Neural cell (in vitro differentiated cells): ENCODE measurements at regions not wholly inside any gene's neighbourhood (a gene's known extent, or its start where the extent isn't known, plus 50 kb on each side); places are given as distances from the start of the nearest gene placed in this dataset.

Source experiments
- H2AFZ ChIP-seq: fragments of 200-600, 300-800 bp; sonication (generic), shearing (Covaris generic); 2 replicates; pipeline ENCODE4 v1.6.0; 2014; ENCODE audit warnings: low read depth, mild to moderate bottlenecking, antibody characterized with exemption, low read length, moderate library complexity
- H3F3A ChIP-seq: fragments of 200-600 bp; shearing (Covaris generic); 2 replicates; pipeline ENCODE4 v1.6.1; 2016; ENCODE audit warnings: mild to moderate bottlenecking, moderate library complexity, mixed read lengths, antibody characterized with exemption, low read length; ENCODE audit not compliant: insufficient read depth, poor library complexity, severe bottlenecking
- H3K27ac ChIP-seq: fragments of 200-600, 300-800 bp; sonication (generic), shearing (Covaris generic); 2 replicates; pipeline ENCODE4 v1.5.1; 2014; ENCODE audit warnings: mild to moderate bottlenecking, low read length, moderate library complexity
- H3K27me3 ChIP-seq: fragments of 300-800, 200-600 bp; sonication (generic), shearing (Covaris generic); 2 replicates; pipeline ENCODE4 v1.6.0; 2014; ENCODE audit warnings: mild to moderate bottlenecking, low read depth, low read length, moderate library complexity; ENCODE audit not compliant: insufficient read depth
- H3K36me3 ChIP-seq: fragments of 300-800, 200-600 bp; sonication (generic), shearing (Covaris generic); 2 replicates; pipeline ENCODE4 v1.5.1; 2014; ENCODE audit warnings: mild to moderate bottlenecking, antibody characterized with exemption, low read length, moderate library complexity; ENCODE audit not compliant: insufficient read depth
- H3K4me2 ChIP-seq: fragments of 300-800, 200-600 bp; sonication (generic), shearing (Covaris generic); 2 replicates; pipeline ENCODE4 v1.6.0; 2014; ENCODE audit warnings: mild to moderate bottlenecking, low read length
- H3K4me3 ChIP-seq: fragments of 300-800, 200-600 bp; sonication (generic), shearing (Covaris generic); 2 replicates; pipeline ENCODE4 v1.5.1; 2014; ENCODE audit warnings: mild to moderate bottlenecking, low read length, moderate library complexity
- H3K79me2 ChIP-seq: fragments of 200-600 bp; shearing (Covaris generic); replicated peaks from 2 replicates; pipeline ENCODE4 v1.6.0; 2014; ENCODE audit warnings: mild to moderate bottlenecking, low read length, moderate library complexity; ENCODE audit not compliant: insufficient read depth
- H3K9ac ChIP-seq: fragments of 300-800, 200-600 bp; sonication (generic), shearing (Covaris generic); 2 replicates; pipeline ENCODE4 v1.6.1; 2016; ENCODE audit warnings: mild to moderate bottlenecking, low read length, mixed read lengths
- H3K9me2 ChIP-seq: fragments of 200-600 bp; shearing (Covaris generic); 2 replicates; pipeline ENCODE4 v1.6.1; 2016; ENCODE audit warnings: mild to moderate bottlenecking, low read length, mixed read lengths; ENCODE audit not compliant: insufficient read depth
- H3K9me3 ChIP-seq: fragments of 200-600, 300-800 bp; sonication (generic), shearing (Covaris generic); 2 replicates; pipeline ENCODE4 v1.6.1; 2016; ENCODE audit warnings: mild to moderate bottlenecking, mixed run types, low read length, moderate library complexity, mixed read lengths
- H4K20me1 ChIP-seq: fragments of 200-600 bp; shearing (Covaris generic); 2 replicates; pipeline ENCODE4 v1.6.1; 2016; ENCODE audit warnings: mild to moderate bottlenecking, mixed run types; ENCODE audit not compliant: insufficient read depth
- CTCF ChIP-seq: fragments of 450-650 bp; IDR thresholded peaks from 2 replicates; pipeline ENCODE4 v1.5.1; 2014; ENCODE audit warnings: antibody characterized with exemption, mild to moderate bottlenecking, moderate library complexity; ENCODE audit not compliant: poor library complexity, severe bottlenecking
- EP300 ChIP-seq: fragments of 450-650 bp; conservative IDR thresholded peaks from 2 replicates; pipeline ENCODE4 v1.6.1; 2014; ENCODE audit warnings: antibody characterized with exemption, mild to moderate bottlenecking, moderate library complexity; ENCODE audit not compliant: poor library complexity, severe bottlenecking
- EZH2 ChIP-seq: fragments of 200-600, 300-800 bp; shearing (Covaris generic), sonication (generic); IDR thresholded peaks from 2 replicates; pipeline ENCODE4 v1.6.1; 2014; ENCODE audit warnings: antibody characterized with exemption, low read length, borderline replicate concordance, mild to moderate bottlenecking; ENCODE audit not compliant: insufficient read depth, poor library complexity, severe bottlenecking
- MXI1 ChIP-seq: fragments of 450-650 bp; conservative IDR thresholded peaks from 2 replicates; pipeline ENCODE4 v1.6.1; 2014; ENCODE audit warnings: antibody characterized with exemption, mild to moderate bottlenecking; ENCODE audit not compliant: poor library complexity, severe bottlenecking
- POLR2AphosphoS5 ChIP-seq: IDR thresholded peaks from 2 replicates; pipeline ENCODE4 v1.6.1; 2012
- RAD21 ChIP-seq: fragments of 450-650 bp; conservative IDR thresholded peaks from 2 replicates; pipeline ENCODE4 v1.6.1; 2014; ENCODE audit warnings: antibody characterized with exemption, mild to moderate bottlenecking, moderate library complexity
- SMC3 ChIP-seq: fragments of 450-650 bp; conservative IDR thresholded peaks from 2 replicates; pipeline ENCODE4 v1.6.1; 2014; ENCODE audit warnings: antibody characterized with exemption, mild to moderate bottlenecking, moderate library complexity; ENCODE audit not compliant: poor library complexity
- TAF1 ChIP-seq: IDR thresholded peaks from 2 replicates; pipeline ENCODE4 v1.6.1; 2012; ENCODE audit warnings: low read depth
- TF ChIP-seq, protein P1 (sequence below): IDR thresholded peaks from 2 replicates; pipeline ENCODE4 v1.6.1; 2012; ENCODE audit warnings: borderline replicate concordance

GRCh38 chr2:138116456-138116855, 152.2 kb downstream of the HNMT start:
- TF ChIP-seq SMC3: no peak
- TF ChIP-seq, protein P1, sequence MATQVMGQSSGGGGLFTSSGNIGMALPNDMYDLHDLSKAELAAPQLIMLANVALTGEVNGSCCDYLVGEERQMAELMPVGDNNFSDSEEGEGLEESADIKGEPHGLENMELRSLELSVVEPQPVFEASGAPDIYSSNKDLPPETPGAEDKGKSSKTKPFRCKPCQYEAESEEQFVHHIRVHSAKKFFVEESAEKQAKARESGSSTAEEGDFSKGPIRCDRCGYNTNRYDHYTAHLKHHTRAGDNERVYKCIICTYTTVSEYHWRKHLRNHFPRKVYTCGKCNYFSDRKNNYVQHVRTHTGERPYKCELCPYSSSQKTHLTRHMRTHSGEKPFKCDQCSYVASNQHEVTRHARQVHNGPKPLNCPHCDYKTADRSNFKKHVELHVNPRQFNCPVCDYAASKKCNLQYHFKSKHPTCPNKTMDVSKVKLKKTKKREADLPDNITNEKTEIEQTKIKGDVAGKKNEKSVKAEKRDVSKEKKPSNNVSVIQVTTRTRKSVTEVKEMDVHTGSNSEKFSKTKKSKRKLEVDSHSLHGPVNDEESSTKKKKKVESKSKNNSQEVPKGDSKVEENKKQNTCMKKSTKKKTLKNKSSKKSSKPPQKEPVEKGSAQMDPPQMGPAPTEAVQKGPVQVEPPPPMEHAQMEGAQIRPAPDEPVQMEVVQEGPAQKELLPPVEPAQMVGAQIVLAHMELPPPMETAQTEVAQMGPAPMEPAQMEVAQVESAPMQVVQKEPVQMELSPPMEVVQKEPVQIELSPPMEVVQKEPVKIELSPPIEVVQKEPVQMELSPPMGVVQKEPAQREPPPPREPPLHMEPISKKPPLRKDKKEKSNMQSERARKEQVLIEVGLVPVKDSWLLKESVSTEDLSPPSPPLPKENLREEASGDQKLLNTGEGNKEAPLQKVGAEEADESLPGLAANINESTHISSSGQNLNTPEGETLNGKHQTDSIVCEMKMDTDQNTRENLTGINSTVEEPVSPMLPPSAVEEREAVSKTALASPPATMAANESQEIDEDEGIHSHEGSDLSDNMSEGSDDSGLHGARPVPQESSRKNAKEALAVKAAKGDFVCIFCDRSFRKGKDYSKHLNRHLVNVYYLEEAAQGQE: no peak
- no peak for TF ChIP-seq CTCF
- TF ChIP-seq EZH2: no peak
- TF ChIP-seq MXI1: no peak
- no peak for TF ChIP-seq TAF1
- no peak for TF ChIP-seq POLR2AphosphoS5
- TF ChIP-seq EP300: no peak
- no peak for TF ChIP-seq RAD21
- Histone ChIP-seq H3K79me2 (no peaks in the 10 kb centered on the region), H3K36me3 (no peaks in the 10 kb centered on the region), H2AFZ (no peak overlapping the region), H3K27me3 (no peaks in the 10 kb centered on the region), H3K9ac (no peak overlapping the region), H4K20me1 (no peaks in the 10 kb centered on the region), H3K9me2 (no peaks in the 10 kb centered on the region), H3K9me3 (no peaks in the 10 kb centered on the region), H3K27ac (no peak overlapping the region), H3F3A (no peaks in the 10 kb centered on the region), H3K4me2 (no peak overlapping the region), H3K4me3 (no peak overlapping the region)

- Histone ChIP-seq H3K27me3 (no peaks in the 10 kb centered on the region), H3F3A (no peaks in the 10 kb centered on the region)
Measured at GRCh38 chr2:138121666-138122661, 157.7 kb downstream of the HNMT start.

More at GRCh38 chr2:138121666-138122661, 157.7 kb downstream of the HNMT start:
- no peak overlapping the region for H3K4me2 ChIP-seq
- no peaks in the 10 kb centered on the region for H3K79me2 ChIP-seq
- H3K36me3 ChIP-seq: no peaks in the 10 kb centered on the region
- H3K9me2 ChIP-seq: no peaks in the 10 kb centered on the region
- no peak for TF ChIP-seq CTCF
- TF ChIP-seq, protein P1: no peak
- no peak for TF ChIP-seq SMC3
- no peak for TF ChIP-seq EP300
- no peak for TF ChIP-seq TAF1
- no peak for TF ChIP-seq MXI1
- TF ChIP-seq POLR2AphosphoS5: no peak
- TF ChIP-seq RAD21: no peak
- no peak for TF ChIP-seq EZH2
- H3K9ac ChIP-seq: no peak overlapping the region
- no peak overlapping the region for H3K4me3 ChIP-seq
- H3K9me3 ChIP-seq: no peaks in the 10 kb centered on the region
- H4K20me1 ChIP-seq: no peaks in the 10 kb centered on the region
- H3K27ac ChIP-seq: no peak overlapping the region
- no peak overlapping the region for H2AFZ ChIP-seq
